Fibroblast of mammary gland (primary cell): ENCODE measurements at regions not wholly inside any gene's neighbourhood (a gene's known extent, or its start where the extent isn't known, plus 50 kb on each side); places are given as distances from the start of the nearest gene placed in this dataset.
"Not testable (repeated sequence)": the region's sequence is repeated elsewhere in the genome, so short reads cannot be mapped to it uniquely, and the experiment has no call there.

Experiments used
- DNase-seq: peaks from one replicate; pipeline ENCODE4 v3.0.0-alpha.2; 2010; ENCODE audit warnings: low read depth
- H3K4me3 ChIP-seq: 2 replicates; pipeline ENCODE4 v1.5.1; 2011; ENCODE audit warnings: low read depth, mild to moderate bottlenecking, low read length, moderate library complexity; ENCODE audit not compliant: control insufficient read depth
- TF ChIP-seq, protein P1 (sequence below): conservative IDR thresholded peaks from 2 replicates; pipeline ENCODE4 v1.5.1; 2011; ENCODE audit warnings: low read depth, low read length, inconsistent platforms; ENCODE audit not compliant: control insufficient read depth, insufficient read depth

DNA sequence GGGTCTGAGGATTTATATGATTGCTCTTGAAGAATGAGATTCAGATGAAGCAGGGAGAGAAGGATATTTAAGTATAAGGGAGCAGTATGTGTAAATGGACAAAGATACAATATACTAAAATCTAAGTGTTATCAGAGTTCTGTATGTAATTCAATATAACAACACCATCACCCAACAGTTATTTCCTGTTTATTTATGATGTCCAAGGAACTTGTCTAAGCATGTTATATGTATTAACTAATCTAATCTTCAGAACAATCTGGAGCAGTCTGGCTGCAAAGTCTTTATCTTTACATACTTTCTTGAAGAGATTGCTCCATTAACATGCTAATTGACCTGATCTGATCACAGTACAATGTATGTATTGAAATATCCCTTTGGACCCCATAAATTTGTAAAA is 203.8 kb upstream of the WDFY3 start:
- H3K4me3 ChIP-seq, result no peak overlapping the region
- no peak for DNase-seq
- TF ChIP-seq, protein P1, sequence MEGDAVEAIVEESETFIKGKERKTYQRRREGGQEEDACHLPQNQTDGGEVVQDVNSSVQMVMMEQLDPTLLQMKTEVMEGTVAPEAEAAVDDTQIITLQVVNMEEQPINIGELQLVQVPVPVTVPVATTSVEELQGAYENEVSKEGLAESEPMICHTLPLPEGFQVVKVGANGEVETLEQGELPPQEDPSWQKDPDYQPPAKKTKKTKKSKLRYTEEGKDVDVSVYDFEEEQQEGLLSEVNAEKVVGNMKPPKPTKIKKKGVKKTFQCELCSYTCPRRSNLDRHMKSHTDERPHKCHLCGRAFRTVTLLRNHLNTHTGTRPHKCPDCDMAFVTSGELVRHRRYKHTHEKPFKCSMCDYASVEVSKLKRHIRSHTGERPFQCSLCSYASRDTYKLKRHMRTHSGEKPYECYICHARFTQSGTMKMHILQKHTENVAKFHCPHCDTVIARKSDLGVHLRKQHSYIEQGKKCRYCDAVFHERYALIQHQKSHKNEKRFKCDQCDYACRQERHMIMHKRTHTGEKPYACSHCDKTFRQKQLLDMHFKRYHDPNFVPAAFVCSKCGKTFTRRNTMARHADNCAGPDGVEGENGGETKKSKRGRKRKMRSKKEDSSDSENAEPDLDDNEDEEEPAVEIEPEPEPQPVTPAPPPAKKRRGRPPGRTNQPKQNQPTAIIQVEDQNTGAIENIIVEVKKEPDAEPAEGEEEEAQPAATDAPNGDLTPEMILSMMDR, result no peak

DNA sequence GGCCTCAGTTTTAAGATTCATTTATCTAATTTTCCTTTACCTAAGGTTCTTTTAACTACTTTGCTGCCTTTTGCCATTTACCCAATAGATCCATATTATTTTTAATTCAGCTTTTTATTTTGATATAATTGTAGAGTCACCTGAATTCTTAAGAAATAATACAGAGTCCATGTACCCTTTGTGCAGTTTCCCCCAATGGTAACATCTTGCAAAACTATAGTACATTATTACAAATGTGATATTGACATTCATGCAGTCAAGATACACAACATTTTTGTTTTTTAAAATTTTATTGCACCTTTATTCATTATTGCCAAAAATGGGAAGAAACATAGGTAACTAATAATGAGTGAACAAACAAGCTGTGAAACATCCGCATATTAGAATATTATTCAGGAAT is 208.7 kb upstream of the WDFY3 start:
- no peak for DNase-seq
- no peak overlapping the region for H3K4me3 ChIP-seq
- TF ChIP-seq, protein P1, result no peak

DNA sequence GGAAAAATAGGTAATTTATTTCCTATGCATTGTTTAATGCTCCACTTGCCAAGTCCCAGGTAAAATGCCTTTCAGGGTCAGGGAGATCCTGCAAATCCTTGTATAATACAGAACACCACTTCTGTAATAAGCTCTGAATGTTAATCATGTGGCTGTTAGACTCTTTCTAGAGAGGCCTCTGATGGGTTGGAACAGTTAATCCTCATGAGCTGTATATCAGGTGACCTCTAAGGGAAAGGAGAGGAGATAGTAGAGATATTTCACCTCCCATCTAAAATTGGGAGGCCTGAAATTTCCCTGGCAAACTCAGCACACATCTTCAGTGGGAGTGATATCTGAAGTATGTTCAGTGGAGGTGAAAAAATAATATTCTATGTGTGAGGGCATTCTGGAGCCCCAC is 210.6 kb upstream of the WDFY3 start:
- TF ChIP-seq, protein P1, result no peak
- H3K4me3 ChIP-seq, result no peak overlapping the region
- DNase-seq, result no peak

DNA sequence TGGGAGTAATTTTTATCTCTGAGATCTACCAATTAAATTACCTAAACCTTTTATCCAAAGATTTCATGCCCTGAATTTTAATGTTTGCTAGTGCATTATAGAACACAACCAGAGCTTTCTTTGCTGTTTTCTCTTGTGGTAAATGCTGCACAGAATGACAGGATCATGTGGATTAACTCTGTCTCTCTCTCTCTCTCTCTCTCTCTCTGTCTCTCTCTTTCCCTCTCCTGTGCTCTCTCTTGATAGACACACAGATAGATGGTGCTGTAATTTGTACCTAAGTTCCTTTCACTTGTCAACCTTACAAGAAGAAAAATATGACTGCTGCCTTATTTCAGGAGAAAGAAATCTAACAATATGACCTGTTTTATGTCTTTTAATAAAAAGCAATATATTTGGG is 211.2 kb upstream of the WDFY3 start:
- no peak for DNase-seq
- TF ChIP-seq, protein P1, result no peak
- H3K4me3 ChIP-seq, result no peak overlapping the region

DNA sequence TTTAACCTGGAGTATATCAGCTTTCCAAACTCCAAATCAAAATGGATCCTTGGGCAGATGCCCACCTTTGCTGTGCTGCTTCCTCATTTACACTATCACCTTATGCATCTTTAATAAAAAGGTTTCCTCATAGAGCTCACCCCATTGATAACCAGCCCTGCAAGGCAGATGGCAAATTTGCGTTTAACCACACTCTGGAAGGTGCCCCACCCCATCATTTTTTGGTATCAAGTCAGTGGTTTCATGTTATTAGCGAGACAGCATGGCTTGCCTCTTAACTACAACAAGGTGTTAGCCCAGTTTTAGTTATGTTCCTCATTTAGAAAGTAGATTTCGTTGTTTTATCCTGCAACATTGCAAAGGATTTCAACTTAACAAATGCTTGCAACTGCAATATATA is 214.0 kb upstream of the WDFY3 start:
- H3K4me3 ChIP-seq, result no peak overlapping the region
- no peak for DNase-seq
- TF ChIP-seq, protein P1, result no peak

DNA sequence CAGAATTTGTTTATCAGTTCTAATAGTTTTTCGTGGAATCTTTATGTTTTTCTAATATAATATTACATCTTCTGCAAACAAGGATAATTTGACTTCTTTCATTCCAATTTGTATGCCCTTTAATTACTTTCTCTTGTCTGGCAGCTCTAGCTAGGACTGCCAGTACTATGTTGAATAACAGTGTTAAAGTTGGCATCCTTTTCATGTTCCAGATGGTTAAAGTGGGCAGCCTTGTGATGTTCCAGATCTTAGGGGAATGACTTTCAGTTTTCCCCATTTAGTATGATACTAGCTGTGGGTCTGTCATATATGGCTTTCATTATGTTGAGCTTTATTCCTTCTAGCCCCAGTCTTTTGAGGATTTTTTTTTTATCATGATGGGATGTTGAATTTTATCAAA is 220.6 kb upstream of the WDFY3 start:
- TF ChIP-seq, protein P1, result no peak
- H3K4me3 ChIP-seq, result no peak overlapping the region
- DNase-seq, result no peak

DNA sequence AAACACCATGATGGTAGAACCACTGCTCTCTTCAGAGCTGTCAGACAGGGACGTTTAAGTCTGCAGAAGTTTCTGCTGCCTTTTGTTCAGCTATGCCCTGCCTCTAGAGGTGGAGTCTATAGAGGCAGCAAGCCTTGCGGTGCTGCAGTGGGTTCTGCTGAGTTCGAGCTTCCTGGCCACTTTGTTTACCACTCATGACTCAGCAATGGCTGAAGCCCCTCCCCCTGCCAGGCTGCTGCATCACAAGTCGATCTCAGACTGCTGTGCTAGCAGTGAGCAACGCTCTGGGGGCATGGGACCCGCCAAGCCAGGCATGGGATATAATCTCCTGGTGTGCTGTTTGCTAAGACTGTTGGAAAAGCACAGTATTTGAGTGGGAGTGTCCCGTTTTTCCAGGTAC is 229.5 kb upstream of the WDFY3 start:
- H3K4me3 ChIP-seq, DNase-seq: not testable (repeated sequence)
